ENCODE measurements at regions not wholly inside any gene's neighbourhood (a gene's known extent, or its start where the extent isn't known, plus 50 kb on each side); places are given as distances from the start of the nearest gene placed in this dataset.
A peak's percentile ranks its signal among the peaks of the same experiment; 100 is the strongest.

- peak; percentile 41 for TF ChIP-seq YY1 (IDR thresholded peaks at IDR 0.05)
- TF ChIP-seq, protein P1, sequence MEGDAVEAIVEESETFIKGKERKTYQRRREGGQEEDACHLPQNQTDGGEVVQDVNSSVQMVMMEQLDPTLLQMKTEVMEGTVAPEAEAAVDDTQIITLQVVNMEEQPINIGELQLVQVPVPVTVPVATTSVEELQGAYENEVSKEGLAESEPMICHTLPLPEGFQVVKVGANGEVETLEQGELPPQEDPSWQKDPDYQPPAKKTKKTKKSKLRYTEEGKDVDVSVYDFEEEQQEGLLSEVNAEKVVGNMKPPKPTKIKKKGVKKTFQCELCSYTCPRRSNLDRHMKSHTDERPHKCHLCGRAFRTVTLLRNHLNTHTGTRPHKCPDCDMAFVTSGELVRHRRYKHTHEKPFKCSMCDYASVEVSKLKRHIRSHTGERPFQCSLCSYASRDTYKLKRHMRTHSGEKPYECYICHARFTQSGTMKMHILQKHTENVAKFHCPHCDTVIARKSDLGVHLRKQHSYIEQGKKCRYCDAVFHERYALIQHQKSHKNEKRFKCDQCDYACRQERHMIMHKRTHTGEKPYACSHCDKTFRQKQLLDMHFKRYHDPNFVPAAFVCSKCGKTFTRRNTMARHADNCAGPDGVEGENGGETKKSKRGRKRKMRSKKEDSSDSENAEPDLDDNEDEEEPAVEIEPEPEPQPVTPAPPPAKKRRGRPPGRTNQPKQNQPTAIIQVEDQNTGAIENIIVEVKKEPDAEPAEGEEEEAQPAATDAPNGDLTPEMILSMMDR (IDR thresholded peaks at IDR 0.05; ENCODE audit: low read depth, low read length, missing input control): peak; percentile 38
- peak; percentile 76 to 83 for TF ChIP-seq RAD21 (IDR thresholded peaks at IDR 0.05)
- TF ChIP-seq EGR1 (IDR thresholded peaks at IDR 0.05; ENCODE audit: low read depth in 2 of 2): no peak
- TF ChIP-seq GABPA (IDR thresholded peaks at IDR 0.05 in 1 of 2, conservative IDR thresholded peaks at IDR 0.05 in 1 of 2): no peak
These were observed 188.9 kb upstream of the MEIS2 start for GRCh38 chr15:37289109-37289765.

Measured in liver (tissue), 3 donors.